CD14-positive monocyte (primary cell): ENCODE measurements at regions not wholly inside any gene's neighbourhood (a gene's known extent, or its start where the extent isn't known, plus 50 kb on each side); places are given as distances from the start of the nearest gene placed in this dataset.

Experiments used
- DNase-seq, 3 donors: peaks; one replicate each; pipeline ENCODE4 v3.0.0-alpha.2; 2011 to 2022
- H2AFZ ChIP-seq: 2 replicates; pipeline ENCODE4 v1.6.0; 2012; ENCODE audit warnings: mild to moderate bottlenecking, low read depth, low read length, inconsistent platforms; ENCODE audit not compliant: insufficient read depth, poor library complexity, severe bottlenecking
- H3K27ac ChIP-seq, 2 donors: 1 replicate in 1 of 2; 2 replicates in 1 of 2; pipeline ENCODE4 v1.5.1; 2012 to 2013; ENCODE audit warnings: low read length in 2 of 2, control low read depth in 1 of 2, inconsistent platforms in 1 of 2, low read depth in 1 of 2, mild to moderate bottlenecking in 1 of 2
- H3K27me3 ChIP-seq, 2 donors: one replicate each; pipeline versions ENCODE4 v1.6.0 to v1.6.1; 2011 to 2013; ENCODE audit warnings: low read length in 2 of 2; ENCODE audit not compliant: control insufficient read depth in 2 of 2, insufficient read depth in 2 of 2
- H3K36me3 ChIP-seq, 2 donors: replicated peaks in 1 of 2; 1 replicate in 1 of 2; 2 replicates in 1 of 2; pipeline versions ENCODE4 v1.5.1 to v1.6.1; 2012 to 2013; ENCODE audit warnings: low read length in 2 of 2, control low read depth in 1 of 2, inconsistent platforms in 1 of 2, mild to moderate bottlenecking in 1 of 2; ENCODE audit not compliant: insufficient read depth in 2 of 2, control insufficient read depth in 1 of 2
- H3K4me1 ChIP-seq, 2 donors: 1 replicate in 1 of 2; 2 replicates in 1 of 2; pipeline versions ENCODE4 v1.5.1 to v1.6.1; 2012 to 2013; ENCODE audit warnings: low read length in 2 of 2, control low read depth in 1 of 2, inconsistent platforms in 1 of 2, mild to moderate bottlenecking in 1 of 2, moderate library complexity in 1 of 2; ENCODE audit not compliant: insufficient read depth in 2 of 2, control insufficient read depth in 1 of 2
- H3K4me2 ChIP-seq: replicated peaks from 2 replicates; pipeline ENCODE3; 2012; ENCODE audit warnings: low read length, moderate library complexity, mild to moderate bottlenecking; ENCODE audit not compliant: poor library complexity, severe bottlenecking; ENCODE audit errors: extremely low read depth
- H3K4me3 ChIP-seq, 3 experiments: fragments of 200-600 bp in 1 of 3; sonication (generic) in 1 of 3; replicated peaks in 1 of 3; 1 replicate in 2 of 3; 2 replicates in 1 of 3; pipeline ENCODE4 v1.5.1; 2011 to 2013; ENCODE audit warnings: low read length in 3 of 3, mild to moderate bottlenecking in 3 of 3, control low read depth in 2 of 3, low read depth in 2 of 3, inconsistent platforms in 1 of 3, moderate library complexity in 1 of 3
- H3K79me2 ChIP-seq: 2 replicates; pipeline ENCODE4 v1.6.0; 2012; ENCODE audit warnings: mild to moderate bottlenecking, control low read depth, inconsistent platforms, low read length, moderate library complexity; ENCODE audit not compliant: insufficient read depth
- H3K9ac ChIP-seq: 2 replicates; pipeline ENCODE4 v1.6.0; 2017; ENCODE audit warnings: low read length, mild to moderate bottlenecking; ENCODE audit not compliant: insufficient read depth, poor library complexity, severe bottlenecking
- H3K9me3 ChIP-seq, 2 donors: replicated peaks in 1 of 2; 1 replicate in 1 of 2; 2 replicates in 1 of 2; pipeline versions ENCODE4 v1.5.1 to v1.6.1; 2012 to 2013; ENCODE audit warnings: low read length in 2 of 2, control low read depth in 1 of 2; ENCODE audit not compliant: control insufficient read depth in 1 of 2, insufficient read depth in 1 of 2
- H4K20me1 ChIP-seq: 2 replicates; pipeline ENCODE4 v1.6.0; 2012; ENCODE audit warnings: mild to moderate bottlenecking, low read length, control low read depth, moderate library complexity; ENCODE audit not compliant: insufficient read depth
- H3K27ac Mint-ChIP-seq, 7 donors: one replicate each; pipeline ENCODE4 v1.8.0; 2020; ENCODE audit warnings: mild to moderate bottlenecking in 7 of 7, mixed read lengths in 7 of 7, moderate library complexity in 6 of 7, inconsistent platforms in 2 of 7
- H3K27me3 Mint-ChIP-seq, 3 donors: one replicate each; pipeline ENCODE4 v1.8.0; 2021 to 2022; ENCODE audit warnings: low read depth in 3 of 3, mild to moderate bottlenecking in 3 of 3, mixed read lengths in 3 of 3, moderate library complexity in 3 of 3, inconsistent platforms in 1 of 3
- H3K36me3 Mint-ChIP-seq, 2 donors: one replicate each; pipeline ENCODE4 v1.8.0; 2020; ENCODE audit warnings: mixed read lengths in 2 of 2, inconsistent platforms in 1 of 2, mild to moderate bottlenecking in 1 of 2
- H3K4me1 Mint-ChIP-seq: one replicate; pipeline ENCODE4 v1.8.0; 2020; ENCODE audit warnings: mild to moderate bottlenecking, mixed read lengths
- H3K4me3 Mint-ChIP-seq, 2 donors: one replicate each; pipeline ENCODE4 v1.8.0; 2020; ENCODE audit warnings: mild to moderate bottlenecking in 2 of 2, mixed read lengths in 2 of 2, moderate library complexity in 1 of 2
- H3K9me3 Mint-ChIP-seq, 7 donors: one replicate each; pipeline ENCODE4 v1.8.0; 2020 to 2022; ENCODE audit warnings: mixed read lengths in 7 of 7, mild to moderate bottlenecking in 6 of 7, moderate library complexity in 6 of 7, inconsistent platforms in 2 of 7
- CTCF ChIP-seq: fragments of 200-600 bp; IDR thresholded peaks from one replicate; pipeline ENCODE4 v1.8.0; 2022; ENCODE audit warnings: antibody characterized with exemption, mild to moderate bottlenecking
- WGBS: methylation state at CpG from one replicate; pipeline ENCODE4 v1.1.5; 2013; ENCODE audit warnings: missing lambda C conversion rate; ENCODE audit not compliant: insufficient coverage; 5-methylcytosine and 5-hydroxymethylcytosine counted together
- intact Hi-C, 2 donors: fragments of 100-400 bp; cut with micrococcal nuclease; formaldehyde crosslinking; loops; one replicate each; pipeline versions ENCODE4 v1.15.0 to v1.15.1; 2023

GRCh38 chr9:11340654-11341053 is 727.9 kb upstream of the PTPRD start:
- Histone ChIP-seq H3K4me3 (no peak overlapping the region), H3K79me2 (no peaks in the 10 kb centered on the region), H4K20me1 (no peaks in the 10 kb centered on the region), H3K4me1 (peaks cover 3 to 6% of the 10 kb centered on the region in 2 donors), H3K27ac (no peak overlapping the region), H2AFZ (no peak overlapping the region), H3K9ac (no peak overlapping the region), H3K36me3 (no peaks in the 10 kb centered on the region), H3K9me3 (no peaks in the 10 kb centered on the region), H3K4me2 (no peak overlapping the region), H3K27me3 (peaks cover 7 to 12% of the 10 kb centered on the region in 2 donors)
- TF ChIP-seq CTCF, result no peak
- no peaks in the 10 kb centered on the region for H3K9me3 Mint-ChIP-seq
- intact Hi-C loops, result no loop called here
- no peak for DNase-seq
- H3K27ac Mint-ChIP-seq, result no peak overlapping the region
- 83% methylated on average over 1 of the region's 1 CpG for WGBS
- H3K4me3 Mint-ChIP-seq, result no peak overlapping the region
- H3K4me1 Mint-ChIP-seq, result peaks cover 4% of the 10 kb centered on the region
- no peaks in the 10 kb centered on the region for H3K36me3 Mint-ChIP-seq
- peaks cover 8 to 18% (median 10%) of the 10 kb centered on the region in 3 donors for H3K27me3 Mint-ChIP-seq

- H3K27ac Mint-ChIP-seq, result no peak overlapping the region
- H4K20me1 ChIP-seq, result no peaks in the 10 kb centered on the region
- H3K4me3 Mint-ChIP-seq, result no peak overlapping the region
- H3K9ac ChIP-seq, result no peak overlapping the region
- H3K27me3 Mint-ChIP-seq, result no peaks in the 10 kb centered on the region
- H3K27me3 ChIP-seq, result no peaks in the 10 kb centered on the region
- peaks cover 0 to 8% of the 10 kb centered on the region in 2 donors for H3K9me3 ChIP-seq
- H3K4me2 ChIP-seq, result no peak overlapping the region
- no peak overlapping the region for H3K27ac ChIP-seq
- no peaks in the 10 kb centered on the region for H3K4me1 ChIP-seq
- no peak for TF ChIP-seq CTCF
- no peaks in the 10 kb centered on the region for H3K36me3 ChIP-seq
- H2AFZ ChIP-seq, result no peak overlapping the region
- no peaks in the 10 kb centered on the region for H3K36me3 Mint-ChIP-seq
- peaks cover 0 to 6% (median 0%) of the 10 kb centered on the region in 7 donors for H3K9me3 Mint-ChIP-seq
- intact Hi-C loops, result no loop called here
- no peak overlapping the region for H3K4me3 ChIP-seq
- no peaks in the 10 kb centered on the region for H3K79me2 ChIP-seq
- H3K4me1 Mint-ChIP-seq, result no peaks in the 10 kb centered on the region
- DNase-seq, result no peak
Observed at GRCh38 chr9:11347437-11347836, 734.6 kb upstream of the PTPRD start.
